H1 (cell line): ENCODE measurements at regions not wholly inside any gene's neighbourhood (a gene's known extent, or its start where the extent isn't known, plus 50 kb on each side); places are given as distances from the start of the nearest gene placed in this dataset.

Experiments
- CTCF ChIA-PET: fragments of 300-600 bp; sonication (Branson Sonifier 250); formaldehyde crosslinking; loops from one replicate; lab custom pipeline; 2021; ENCODE audit not compliant: partially characterized antibody; lab: Charles Lee
- POLR2A ChIA-PET: fragments of 300-600 bp; sonication (Branson Sonifier 250); formaldehyde crosslinking; loops from one replicate; lab custom pipeline; 2021; ENCODE audit warnings: inconsistent platforms; ENCODE audit not compliant: partially characterized antibody; lab: Charles Lee
- DNase-seq, 2 experiments: peaks; one replicate each; pipeline versions ENCODE4 v3.0.0 to v3.0.0-alpha.2; 2010 to 2022; ENCODE audit warnings: low spot score in 2 of 2, low read depth in 1 of 2, mixed read lengths in 1 of 2
- FAIRE-seq: peaks from 2 replicates; lab custom pipeline; 2011; peaks lifted over from hg19 to GRCh38; lab: Jason Lieb, UNC
- H2AFZ ChIP-seq: 2 replicates; pipeline ENCODE4 v1.8.1; 2012; ENCODE audit warnings: low read length, inconsistent platforms
- H2AK5ac ChIP-seq: 2 replicates; pipeline ENCODE4 v1.6.1; 2013; ENCODE audit warnings: low read depth, low read length
- H2BK120ac ChIP-seq: replicated peaks from 2 replicates; pipeline ENCODE3; 2013; ENCODE audit warnings: low read depth, low read length, inconsistent platforms
- H2BK12ac ChIP-seq: 2 replicates; pipeline ENCODE4 v1.6.1; 2013; ENCODE audit warnings: low read depth, low read length
- H2BK15ac ChIP-seq: 2 replicates; pipeline ENCODE4 v1.6.1; 2013; ENCODE audit warnings: low read length
- H2BK20ac ChIP-seq: 2 replicates; pipeline ENCODE4 v1.6.1; 2013; ENCODE audit warnings: low read length
- H2BK5ac ChIP-seq: 2 replicates; pipeline ENCODE4 v1.6.1; 2013; ENCODE audit warnings: low read depth, low read length
- H3K14ac ChIP-seq: 2 replicates; pipeline ENCODE4 v1.6.1; 2013; ENCODE audit warnings: inconsistent platforms; ENCODE audit not compliant: insufficient read length
- H3K18ac ChIP-seq: 2 replicates; pipeline ENCODE4 v1.6.1; 2013; ENCODE audit warnings: low read length; ENCODE audit errors: extremely low read depth
- H3K23ac ChIP-seq: 2 replicates; pipeline ENCODE4 v1.6.1; 2013; ENCODE audit warnings: inconsistent platforms; ENCODE audit not compliant: insufficient read length
- H3K23me2 ChIP-seq: 2 replicates; pipeline ENCODE4 v1.6.1; 2013; ENCODE audit warnings: low read depth, low read length
- H3K27ac ChIP-seq: 2 replicates; pipeline ENCODE4 v1.6.1; 2011; ENCODE audit warnings: low read depth, low read length, inconsistent platforms
- H3K27me3 ChIP-seq, 4 experiments: replicated peaks in 1 of 4; 1 replicate in 1 of 4; 2 replicates in 3 of 4; pipeline versions ENCODE4 v1.6.1 to v1.8.1; 2011 to 2013; ENCODE audit warnings: low read length in 3 of 4, mild to moderate bottlenecking in 3 of 4, inconsistent platforms in 2 of 4, mixed read lengths in 2 of 4, moderate library complexity in 1 of 4; ENCODE audit not compliant: control insufficient read depth in 3 of 4, insufficient read depth in 3 of 4; ENCODE audit errors: extremely low read depth in 1 of 4
- H3K36me3 ChIP-seq, 4 experiments: 2 replicates each; pipeline versions ENCODE4 v1.6.1 to v1.8.1; 2011 to 2013; ENCODE audit warnings: mild to moderate bottlenecking in 4 of 4, low read length in 3 of 4, moderate library complexity in 2 of 4, control low read depth in 1 of 4, inconsistent platforms in 1 of 4; ENCODE audit not compliant: insufficient read depth in 4 of 4, control insufficient read depth in 2 of 4
- H3K4ac ChIP-seq: replicated peaks from 2 replicates; pipeline ENCODE3; 2013; ENCODE audit warnings: low read length, low read depth, mixed read lengths, inconsistent platforms; ENCODE audit not compliant: insufficient read length
- H3K4me1 ChIP-seq, 4 experiments: replicated peaks in 1 of 4; 1 replicate in 1 of 4; 2 replicates in 3 of 4; pipeline versions ENCODE4 v1.6.1 to v1.8.1; 2011 to 2013; ENCODE audit warnings: low read length in 3 of 4, inconsistent platforms in 2 of 4, mixed read lengths in 1 of 4; ENCODE audit not compliant: insufficient read depth in 4 of 4, control insufficient read depth in 3 of 4
- H3K4me2 ChIP-seq, 2 experiments: 2 replicates each; pipeline versions ENCODE4 v1.6.1 to v1.8.1; 2011 to 2013; ENCODE audit warnings: low read depth in 2 of 2, low read length in 2 of 2, control low read depth in 1 of 2, inconsistent platforms in 1 of 2, mild to moderate bottlenecking in 1 of 2; ENCODE audit not compliant: insufficient read depth in 1 of 2
- H3K4me3 ChIP-seq, 4 experiments: fragments of 200-600, 300-600 bp in 1 of 4; sonication (generic), shearing (Covaris generic), sonication (Bioruptor Twin) in 1 of 4; 2 replicates each; pipeline versions ENCODE4 v1.5.1 to v1.8.1; 2011 to 2016; ENCODE audit warnings: low read length in 4 of 4, low read depth in 3 of 4, control low read depth in 2 of 4, inconsistent platforms in 2 of 4, mild to moderate bottlenecking in 2 of 4, mixed read lengths in 1 of 4, moderate library complexity in 1 of 4; ENCODE audit not compliant: insufficient read depth in 2 of 4; ENCODE audit errors: extremely low read depth in 1 of 4
- H3K56ac ChIP-seq: replicated peaks from 2 replicates; pipeline ENCODE3; 2013; ENCODE audit warnings: low read depth, mild to moderate bottlenecking, mixed read lengths, low read length, inconsistent platforms; ENCODE audit not compliant: insufficient read length
- H3K79me1 ChIP-seq: 2 replicates; pipeline ENCODE4 v1.6.1; 2013; ENCODE audit warnings: low read depth, low read length, control low read depth
- H3K79me2 ChIP-seq, 2 experiments: 2 replicates each; pipeline versions ENCODE4 v1.6.1 to v1.8.1; 2012 to 2013; ENCODE audit warnings: low read length in 2 of 2, mild to moderate bottlenecking in 2 of 2, inconsistent platforms in 1 of 2; ENCODE audit not compliant: insufficient read depth in 2 of 2, control insufficient read depth in 1 of 2
- H3K9ac ChIP-seq, 4 experiments: replicated peaks in 1 of 4; 1 replicate in 1 of 4; 2 replicates in 3 of 4; pipeline versions ENCODE4 v1.6.1 to v1.8.1; 2011 to 2013; ENCODE audit warnings: low read depth in 3 of 4, low read length in 3 of 4, control low read depth in 2 of 4, mild to moderate bottlenecking in 2 of 4, moderate library complexity in 2 of 4, inconsistent platforms in 1 of 4; ENCODE audit errors: extremely low read depth in 1 of 4
- H3K9me3 ChIP-seq, 2 experiments: 2 replicates each; pipeline versions ENCODE4 v1.6.1 to v1.8.1; 2012 to 2013; ENCODE audit warnings: mild to moderate bottlenecking in 2 of 2, moderate library complexity in 2 of 2, control low read depth in 1 of 2, inconsistent platforms in 1 of 2, low read depth in 1 of 2, low read length in 1 of 2, mixed read lengths in 1 of 2; ENCODE audit not compliant: insufficient read depth in 2 of 2
- H4K20me1 ChIP-seq, 2 experiments: replicated peaks in 1 of 2; 2 replicates each; pipeline versions ENCODE3 to v1.8.1; 2011 to 2013; ENCODE audit warnings: inconsistent platforms in 2 of 2, low read length in 2 of 2, mild to moderate bottlenecking in 1 of 2; ENCODE audit not compliant: insufficient read depth in 2 of 2, control insufficient read depth in 1 of 2
- H4K5ac ChIP-seq: 2 replicates; pipeline ENCODE4 v1.6.1; 2013; ENCODE audit warnings: low read length, low read depth, mixed read lengths, inconsistent platforms; ENCODE audit not compliant: insufficient read length
- H4K8ac ChIP-seq: 2 replicates; pipeline ENCODE4 v1.8.0; 2013; ENCODE audit warnings: mild to moderate bottlenecking, moderate library complexity, low read length, inconsistent platforms; ENCODE audit not compliant: insufficient read depth; ENCODE audit errors: extremely low read depth
- H4K91ac ChIP-seq: replicated peaks from 2 replicates; pipeline ENCODE3; 2013; ENCODE audit warnings: low read length, mixed read lengths, inconsistent platforms; ENCODE audit not compliant: insufficient read length
- BRCA1 ChIP-seq: IDR thresholded peaks from 2 replicates; pipeline ENCODE4 v1.6.1; 2012; ENCODE audit warnings: low read depth, low read length, improper control_type of control experiment
- CBX5 ChIP-seq: fragments of 300-800, 300-1000 bp; sonication (generic); IDR thresholded peaks from 2 replicates; pipeline ENCODE4 v1.7.1; 2016; ENCODE audit warnings: antibody characterized with exemption, low read length, low read depth
- EGR1 ChIP-seq: IDR thresholded peaks from 2 replicates; pipeline ENCODE4 v1.6.1; 2011; ENCODE audit warnings: low read depth, low read length, borderline replicate concordance
- FOSL1 ChIP-seq: IDR thresholded peaks from 2 replicates; pipeline ENCODE4 v1.6.1; 2011; ENCODE audit warnings: mild to moderate bottlenecking, low read depth, low read length, moderate library complexity; ENCODE audit not compliant: insufficient read depth
- NRF1 ChIP-seq: IDR thresholded peaks from 2 replicates; pipeline ENCODE4 v1.6.1; 2011; ENCODE audit warnings: mild to moderate bottlenecking, low read depth, low read length, improper control_type of control experiment
- POLR2A ChIP-seq, 2 experiments: IDR thresholded peaks; 1 replicate in 1 of 2; 2 replicates in 1 of 2; pipeline ENCODE4 v1.6.1; 2011; ENCODE audit warnings: low read depth in 2 of 2, low read length in 2 of 2, mild to moderate bottlenecking in 2 of 2; ENCODE audit errors: control extremely low read depth in 1 of 2
- RAD21 ChIP-seq, 2 experiments: IDR thresholded peaks in 1 of 2; conservative IDR thresholded peaks in 1 of 2; 2 replicates each; pipeline ENCODE4 v1.6.1; 2011; ENCODE audit warnings: low read depth in 2 of 2, low read length in 2 of 2, improper control_type of control experiment in 1 of 2, inconsistent platforms in 1 of 2, mild to moderate bottlenecking in 1 of 2, moderate library complexity in 1 of 2
- SIX5 ChIP-seq: IDR thresholded peaks from 2 replicates; pipeline ENCODE4 v1.6.1; 2011; ENCODE audit warnings: mild to moderate bottlenecking, low read depth, low read length
- SUZ12 ChIP-seq: fragments of 200-600 bp; sonication (generic); IDR thresholded peaks from 2 replicates; pipeline ENCODE4 v1.6.1; 2012; ENCODE audit warnings: mild to moderate bottlenecking, inconsistent platforms, low read length, moderate library complexity, mixed read lengths
- TBP ChIP-seq: IDR thresholded peaks from 2 replicates; pipeline ENCODE4 v1.6.1; 2011; ENCODE audit warnings: low read depth, low read length, improper control_type of control experiment
- ZNF274 ChIP-seq: IDR thresholded peaks from 2 replicates; pipeline ENCODE4 v1.7.0; 2012; ENCODE audit warnings: low read length, borderline replicate concordance; ENCODE audit errors: extremely low read depth
- WGBS, 2 experiments: shearing (Covaris generic) in 1 of 2; methylation state at CpG; one replicate each; pipeline versions ENCODE4 v1.1.6 to v1.1.7; 2013 to 2015; ENCODE audit warnings: low lambda C conversion rate in 2 of 2, mixed read lengths in 2 of 2, inconsistent platforms in 1 of 2, low coverage in 1 of 2, missing lambda C conversion rate in 1 of 2; ENCODE audit not compliant: insufficient replicate concordance in 2 of 2, insufficient coverage in 1 of 2, insufficient read length in 1 of 2; ENCODE audit errors: extremely low coverage in 1 of 2, missing lambda C conversion rate in 1 of 2; 5-methylcytosine and 5-hydroxymethylcytosine counted together
- TF ChIP-seq, protein P1 (sequence below), 3 experiments: IDR thresholded peaks; 1 replicate in 2 of 3; 2 replicates in 1 of 3; pipeline versions ENCODE4 v1.5.1 to v1.6.1; 2011; ENCODE audit warnings: low read length in 3 of 3, mild to moderate bottlenecking in 3 of 3, inconsistent platforms in 2 of 3, low read depth in 1 of 3, moderate library complexity in 1 of 3; ENCODE audit not compliant: insufficient read depth in 1 of 3; ENCODE audit errors: control extremely low read depth in 1 of 3

DNA sequence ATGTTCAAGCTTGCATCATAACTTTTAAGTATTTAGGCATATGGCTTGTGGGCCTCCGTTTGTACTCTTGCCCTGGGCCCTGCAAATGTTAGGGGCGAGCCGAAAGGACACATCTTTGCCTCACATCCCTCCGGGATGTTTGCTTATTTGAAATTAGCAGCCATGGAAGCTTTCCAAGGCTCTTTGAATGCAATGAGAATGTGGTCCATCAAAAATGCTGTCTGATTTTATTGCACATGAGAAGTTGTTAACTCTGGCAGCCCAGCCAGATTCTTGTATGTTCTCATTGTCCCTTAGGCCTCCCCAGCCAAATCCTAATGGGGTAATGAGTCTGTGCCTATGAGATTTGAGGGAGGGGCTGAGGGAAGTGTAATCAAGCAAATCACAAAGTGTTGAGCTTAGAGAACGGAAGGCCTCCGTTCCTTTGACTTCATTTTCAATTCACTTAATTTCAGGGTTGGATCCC, 261.2 kb upstream of the MARCKS start:
- Histone ChIP-seq H3K79me1 (no peaks in the 10 kb centered on the region), H3K9me3 (0 out of 4 replicates have a peak, but pooled peaks cover 0 to 3% of the 10 kb centered on the region in 2 experiments), H2BK15ac (no peak overlapping the region), H2AK5ac (no peak overlapping the region), H3K27me3 (no peaks in the 10 kb centered on the region), H2BK12ac (no peak overlapping the region), H3K36me3 (no peaks in the 10 kb centered on the region), H2BK20ac (no peak overlapping the region), H3K4me3 (no peak overlapping the region), H3K79me2 (no peaks in the 10 kb centered on the region), H3K4me1 (peaks cover 2 to 11% (median 10%) of the 10 kb centered on the region in 4 experiments; a peak in 5 of 7 replicates), H4K20me1 (no peaks in the 10 kb centered on the region), H3K18ac (no peak overlapping the region), H3K23ac (no peak overlapping the region), H4K5ac (no peak overlapping the region), H3K4ac (no peak overlapping the region), H4K91ac (no peak overlapping the region), H3K27ac (no peak overlapping the region), H3K4me2 (no peak overlapping the region), H2BK120ac (no peak overlapping the region), H4K8ac (no peak overlapping the region), H3K56ac (no peak overlapping the region), H2BK5ac (no peak overlapping the region), H2AFZ (no peak overlapping the region), H3K9ac (no peak overlapping the region), H3K14ac (no peak overlapping the region), H3K23me2 (no peaks in the 10 kb centered on the region)
- DNase-seq (no peak), FAIRE-seq (no peak)
- ChIA-PET POLR2A (no interaction called here), CTCF (interaction anchor here (0.8 to 1.7 kb wide), 2 partner anchors 11 to 15 kb away, joined by 3 to 5 read pairs; no protein-coding TSS in a partner anchor)
- WGBS, 2 experiments, result 91% methylated on average over 6 of the region's 6 CpGs; no CpG with 5 or more reads in 1 of the 2 experiments
- TF ChIP-seq RAD21 (IDR thresholded peaks at IDR 0.05 in 1 of 2, conservative IDR thresholded peaks at IDR 0.05 in 1 of 2; ENCODE audit: low read depth in 2 of 2, low read length in 2 of 2) (no peak), EGR1 (no peak), TBP (no peak), NRF1 (no peak), BRCA1 (no peak), CBX5 (no peak), POLR2A (IDR thresholded peaks at IDR 0.05; ENCODE audit: control extremely low read depth in 1 of 2, low read depth in 2 of 2, low read length in 2 of 2) (no peak), SUZ12 (no peak), FOSL1 (no peak), SIX5 (no peak), ZNF274 (no peak)
- TF ChIP-seq, protein P1, sequence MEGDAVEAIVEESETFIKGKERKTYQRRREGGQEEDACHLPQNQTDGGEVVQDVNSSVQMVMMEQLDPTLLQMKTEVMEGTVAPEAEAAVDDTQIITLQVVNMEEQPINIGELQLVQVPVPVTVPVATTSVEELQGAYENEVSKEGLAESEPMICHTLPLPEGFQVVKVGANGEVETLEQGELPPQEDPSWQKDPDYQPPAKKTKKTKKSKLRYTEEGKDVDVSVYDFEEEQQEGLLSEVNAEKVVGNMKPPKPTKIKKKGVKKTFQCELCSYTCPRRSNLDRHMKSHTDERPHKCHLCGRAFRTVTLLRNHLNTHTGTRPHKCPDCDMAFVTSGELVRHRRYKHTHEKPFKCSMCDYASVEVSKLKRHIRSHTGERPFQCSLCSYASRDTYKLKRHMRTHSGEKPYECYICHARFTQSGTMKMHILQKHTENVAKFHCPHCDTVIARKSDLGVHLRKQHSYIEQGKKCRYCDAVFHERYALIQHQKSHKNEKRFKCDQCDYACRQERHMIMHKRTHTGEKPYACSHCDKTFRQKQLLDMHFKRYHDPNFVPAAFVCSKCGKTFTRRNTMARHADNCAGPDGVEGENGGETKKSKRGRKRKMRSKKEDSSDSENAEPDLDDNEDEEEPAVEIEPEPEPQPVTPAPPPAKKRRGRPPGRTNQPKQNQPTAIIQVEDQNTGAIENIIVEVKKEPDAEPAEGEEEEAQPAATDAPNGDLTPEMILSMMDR (IDR thresholded peaks at IDR 0.05; ENCODE audit: control extremely low read depth in 1 of 3, insufficient read depth in 1 of 3, low read depth in 1 of 3, low read length in 3 of 3), result no peak
